ENCODE measurements at regions not wholly inside any gene's neighbourhood (a gene's known extent, or its start where the extent isn't known, plus 50 kb on each side); places are given as distances from the start of the nearest gene placed in this dataset.

DNA sequence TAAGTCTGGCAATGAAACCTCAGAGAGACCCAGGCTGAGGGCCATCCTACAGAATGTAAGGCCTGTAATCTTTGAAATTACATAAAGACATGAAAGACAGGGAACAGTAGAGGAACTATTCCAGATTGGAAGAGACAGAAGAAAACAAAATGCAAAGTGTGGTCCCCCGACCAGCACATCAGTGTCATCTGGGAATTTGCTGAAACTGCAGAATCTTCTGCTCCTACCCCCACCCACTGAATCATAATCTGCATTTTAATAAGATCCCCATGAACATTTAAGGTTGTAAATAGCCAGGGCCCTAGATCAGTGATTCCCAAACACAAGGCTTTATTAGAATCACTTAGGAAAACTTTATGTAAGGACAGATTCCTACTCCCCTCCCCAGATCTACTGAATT is 154.4 kb downstream of the NOC3L start:
- TF ChIP-seq CTCF (IDR thresholded peaks at IDR 0.05) (no peak), SIN3A (IDR thresholded peaks at IDR 0.05; ENCODE audit: borderline replicate concordance, insufficient read depth, low read depth, low read length) (no peak)
